Panc1 (cell line): ENCODE measurements at regions not wholly inside any gene's neighbourhood (a gene's known extent, or its start where the extent isn't known, plus 50 kb on each side); places are given as distances from the start of the nearest gene placed in this dataset.

Source experiments
- CTCF ChIP-seq: fragments of 450-650 bp; IDR thresholded peaks from 2 replicates; pipeline ENCODE4 v1.5.1; 2017; ENCODE audit warnings: mild to moderate bottlenecking
- POLR2AphosphoS5 ChIP-seq: IDR thresholded peaks from 2 replicates; pipeline ENCODE4 v1.6.1; 2012; ENCODE audit warnings: mild to moderate bottlenecking, low read depth, low read length, moderate library complexity
- SIN3A ChIP-seq: IDR thresholded peaks from 2 replicates; pipeline ENCODE4 v1.6.1; 2012; ENCODE audit warnings: low read depth, mild to moderate bottlenecking, low read length, moderate library complexity, borderline replicate concordance; ENCODE audit not compliant: insufficient read depth
- TF ChIP-seq, protein P1 (sequence below), 2 experiments: IDR thresholded peaks; 2 replicates each; pipeline ENCODE4 v1.6.1; 2011 to 2012; ENCODE audit warnings: low read depth in 2 of 2, control low read depth in 1 of 2, low read length in 1 of 2, mild to moderate bottlenecking in 1 of 2, moderate library complexity in 1 of 2; ENCODE audit not compliant: insufficient read depth in 1 of 2

GRCh38 chr10:3451516-3452172 is 279.1 kb upstream of the PITRM1 start:
- no peak for TF ChIP-seq CTCF
- TF ChIP-seq POLR2AphosphoS5, result no peak
- TF ChIP-seq, protein P1, sequence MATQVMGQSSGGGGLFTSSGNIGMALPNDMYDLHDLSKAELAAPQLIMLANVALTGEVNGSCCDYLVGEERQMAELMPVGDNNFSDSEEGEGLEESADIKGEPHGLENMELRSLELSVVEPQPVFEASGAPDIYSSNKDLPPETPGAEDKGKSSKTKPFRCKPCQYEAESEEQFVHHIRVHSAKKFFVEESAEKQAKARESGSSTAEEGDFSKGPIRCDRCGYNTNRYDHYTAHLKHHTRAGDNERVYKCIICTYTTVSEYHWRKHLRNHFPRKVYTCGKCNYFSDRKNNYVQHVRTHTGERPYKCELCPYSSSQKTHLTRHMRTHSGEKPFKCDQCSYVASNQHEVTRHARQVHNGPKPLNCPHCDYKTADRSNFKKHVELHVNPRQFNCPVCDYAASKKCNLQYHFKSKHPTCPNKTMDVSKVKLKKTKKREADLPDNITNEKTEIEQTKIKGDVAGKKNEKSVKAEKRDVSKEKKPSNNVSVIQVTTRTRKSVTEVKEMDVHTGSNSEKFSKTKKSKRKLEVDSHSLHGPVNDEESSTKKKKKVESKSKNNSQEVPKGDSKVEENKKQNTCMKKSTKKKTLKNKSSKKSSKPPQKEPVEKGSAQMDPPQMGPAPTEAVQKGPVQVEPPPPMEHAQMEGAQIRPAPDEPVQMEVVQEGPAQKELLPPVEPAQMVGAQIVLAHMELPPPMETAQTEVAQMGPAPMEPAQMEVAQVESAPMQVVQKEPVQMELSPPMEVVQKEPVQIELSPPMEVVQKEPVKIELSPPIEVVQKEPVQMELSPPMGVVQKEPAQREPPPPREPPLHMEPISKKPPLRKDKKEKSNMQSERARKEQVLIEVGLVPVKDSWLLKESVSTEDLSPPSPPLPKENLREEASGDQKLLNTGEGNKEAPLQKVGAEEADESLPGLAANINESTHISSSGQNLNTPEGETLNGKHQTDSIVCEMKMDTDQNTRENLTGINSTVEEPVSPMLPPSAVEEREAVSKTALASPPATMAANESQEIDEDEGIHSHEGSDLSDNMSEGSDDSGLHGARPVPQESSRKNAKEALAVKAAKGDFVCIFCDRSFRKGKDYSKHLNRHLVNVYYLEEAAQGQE (IDR thresholded peaks at IDR 0.05; ENCODE audit: insufficient read depth in 1 of 2, low read depth in 2 of 2, low read length in 1 of 2), result no peak
- TF ChIP-seq SIN3A, result no peak
